H1 (cell line): ENCODE measurements at regions not wholly inside any gene's neighbourhood (a gene's known extent, or its start where the extent isn't known, plus 50 kb on each side); places are given as distances from the start of the nearest gene placed in this dataset.

Experiments used
- RNF2 ChIP-seq: fragments of 200-900, 300-1000 bp; sonication (generic); IDR thresholded peaks from 2 replicates; pipeline ENCODE4 v1.7.1; 2016; ENCODE audit warnings: borderline replicate concordance, low read depth, mild to moderate bottlenecking, antibody characterized with exemption, low read length; ENCODE audit not compliant: poor library complexity, severe bottlenecking; ENCODE audit errors: missing control alignments

DNA sequence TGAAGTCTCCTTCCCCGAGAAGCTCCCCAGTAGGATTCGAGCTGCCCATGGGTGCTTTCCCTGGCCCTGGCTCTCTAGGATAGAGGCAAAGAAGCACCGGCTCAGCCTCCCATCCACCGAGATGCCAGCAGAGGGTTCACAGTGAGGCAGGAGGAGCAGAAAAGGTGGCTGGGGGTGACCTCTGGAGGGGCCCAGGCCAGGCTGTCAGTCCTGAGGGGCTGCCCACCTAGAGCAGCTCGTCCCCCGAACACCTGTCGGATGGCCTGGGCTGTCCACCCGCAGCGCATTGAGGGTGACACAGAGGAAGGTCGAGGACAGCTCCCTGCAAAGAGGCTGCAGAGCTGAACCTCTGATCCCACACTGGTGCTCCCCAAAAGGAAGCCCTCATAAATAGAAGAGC is 167.2 kb upstream of the PPP2R2D start (continued):
- no peak for TF ChIP-seq RNF2
